SK-N-SH treated with all-trans-retinoic acid at 6 μM for 48 hours (cell line): ENCODE measurements at regions not wholly inside any gene's neighbourhood (a gene's known extent, or its start where the extent isn't known, plus 50 kb on each side); places are given as distances from the start of the nearest gene placed in this dataset.

ENCODE experiments used
- ARNTL ChIP-seq: fragments of 450-650 bp; formaldehyde crosslinking; IDR thresholded peaks from 2 replicates; pipeline ENCODE4 v1.5.0; 2020; ENCODE audit warnings: low read depth, mild to moderate bottlenecking, moderate library complexity, borderline replicate concordance
- BACH2 ChIP-seq: fragments of 250-450 bp; sonication (Bioruptor Pico); IDR thresholded peaks from 2 replicates; pipeline ENCODE4 v1.9.0; 2021; ENCODE audit warnings: mild to moderate bottlenecking, borderline replicate concordance
- PATZ1 ChIP-seq: fragments of 250-450 bp; sonication (Bioruptor Pico); IDR thresholded peaks from 2 replicates; pipeline ENCODE4 v1.8.0; 2020; ENCODE audit warnings: mild to moderate bottlenecking, moderate library complexity, borderline replicate concordance
- ZC3H10 ChIP-seq: fragments of 250-450 bp; sonication (Bioruptor Pico); IDR thresholded peaks from 2 replicates; pipeline ENCODE4 v1.5.1; 2021; ENCODE audit warnings: mild to moderate bottlenecking, moderate library complexity

DNA sequence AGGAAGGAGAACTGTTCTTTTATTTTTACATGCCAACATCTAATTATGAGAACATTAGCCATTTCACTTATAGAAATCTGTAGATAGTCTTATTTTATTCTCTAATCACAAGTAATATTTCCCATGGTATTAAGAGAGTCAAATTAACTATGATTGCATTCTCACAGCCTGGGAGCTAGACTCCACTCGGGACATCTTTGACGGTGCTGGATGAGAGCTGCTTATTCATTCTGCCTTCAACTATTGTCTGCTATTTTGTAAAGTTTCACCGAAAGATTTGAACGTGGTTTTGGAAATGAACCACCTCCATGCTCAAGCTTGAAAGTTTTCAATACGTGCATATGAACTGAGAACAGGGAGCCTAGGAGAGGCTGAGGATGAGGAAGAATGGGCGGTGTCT is 264.3 kb upstream of the KLF6 start:
- no peak for TF ChIP-seq PATZ1 (CRISPR knock-in tag)
- TF ChIP-seq ZC3H10 (CRISPR knock-in tag) = no peak
- no peak for TF ChIP-seq ARNTL
- no peak for TF ChIP-seq BACH2 (CRISPR knock-in tag)
